Glomerular visceral epithelial cell (primary cell): ENCODE measurements at regions not wholly inside any gene's neighbourhood (a gene's known extent, or its start where the extent isn't known, plus 50 kb on each side); places are given as distances from the start of the nearest gene placed in this dataset.
"Not testable (repeated sequence)": the region's sequence is repeated elsewhere in the genome, so short reads cannot be mapped to it uniquely, and the experiment has no call there.

ENCODE experiments used
- DNase-seq: peaks from one replicate; pipeline ENCODE4 v3.0.0-alpha.2; 2016; ENCODE audit errors: extremely low spot score

- no peak for DNase-seq
These were observed 303.9 kb downstream of the CPS1 start for GRCh38 chr2:210860276-210860675.

- DNase-seq, result no peak
These were observed 304.8 kb downstream of the CPS1 start for GRCh38 chr2:210861038-210861665.

GRCh38 chr2:210862283-210863065, 306.1 kb downstream of the CPS1 start:
- no peak for DNase-seq

- no peak for DNase-seq
These were observed 306.9 kb downstream of the CPS1 start for GRCh38 chr2:210863283-210863682.

- DNase-seq, result not testable (repeated sequence)
These were observed 315.2 kb downstream of the CPS1 start for GRCh38 chr2:210871566-210871965.

GRCh38 chr2:210873631-210874030, 317.2 kb downstream of the CPS1 start:
- DNase-seq, result no peak

- DNase-seq, result no peak
These were observed 327.8 kb downstream of the CPS1 start for GRCh38 chr2:210884227-210884626.

GRCh38 chr2:210888035-210888434, 331.6 kb downstream of the CPS1 start:
- DNase-seq, result no peak

GRCh38 chr2:210895132-210895531, 338.7 kb downstream of the CPS1 start:
- DNase-seq, result no peak

GRCh38 chr2:210899131-210899530, 342.7 kb downstream of the CPS1 start:
- peak; percentile 19 for DNase-seq

- no peak for DNase-seq
These were observed 344.9 kb downstream of the CPS1 start for GRCh38 chr2:210901326-210901725.

- DNase-seq, result no peak
These were observed 356.4 kb downstream of the CPS1 start for GRCh38 chr2:210912779-210913178.

GRCh38 chr2:210913461-210913860, 357.1 kb downstream of the CPS1 start:
- no peak for DNase-seq

GRCh38 chr2:210915912-210916311, 359.5 kb downstream of the CPS1 start:
- no peak for DNase-seq

GRCh38 chr2:210917465-210917864, 361.1 kb downstream of the CPS1 start:
- no peak for DNase-seq

GRCh38 chr2:210919128-210919527, 362.7 kb downstream of the CPS1 start:
- no peak for DNase-seq

- DNase-seq, result no peak
These were observed 366.0 kb downstream of the CPS1 start for GRCh38 chr2:210922419-210922818.

GRCh38 chr2:210928714-210929113, 372.3 kb downstream of the CPS1 start:
- DNase-seq, result no peak

- DNase-seq, result no peak
These were observed 381.8 kb downstream of the CPS1 start for GRCh38 chr2:210938228-210938627.

GRCh38 chr2:210946395-210946794, 390.0 kb downstream of the CPS1 start:
- no peak for DNase-seq

GRCh38 chr2:210950434-210951060, 394.1 kb downstream of the CPS1 start:
- DNase-seq, result not testable (repeated sequence)

GRCh38 chr2:210954386-210954907, 398.0 kb downstream of the CPS1 start:
- no peak for DNase-seq

- peak; percentile 25 for DNase-seq
These were observed 399.2 kb downstream of the CPS1 start for GRCh38 chr2:210955591-210955990.
